Skeletal muscle cell (primary cell): ENCODE measurements at regions not wholly inside any gene's neighbourhood (a gene's known extent, or its start where the extent isn't known, plus 50 kb on each side); places are given as distances from the start of the nearest gene placed in this dataset.
"Not testable (repeated sequence)": the region's sequence is repeated elsewhere in the genome, so short reads cannot be mapped to it uniquely, and the experiment has no call there.

Source experiments
- DNase-seq: peaks from one replicate; pipeline ENCODE4 v3.0.0-alpha.2; 2010; ENCODE audit warnings: low read depth
- H3K4me3 ChIP-seq: 2 replicates; pipeline ENCODE4 v1.5.1; 2011; ENCODE audit warnings: low read depth, mild to moderate bottlenecking, control low read depth, low read length, moderate library complexity

DNA sequence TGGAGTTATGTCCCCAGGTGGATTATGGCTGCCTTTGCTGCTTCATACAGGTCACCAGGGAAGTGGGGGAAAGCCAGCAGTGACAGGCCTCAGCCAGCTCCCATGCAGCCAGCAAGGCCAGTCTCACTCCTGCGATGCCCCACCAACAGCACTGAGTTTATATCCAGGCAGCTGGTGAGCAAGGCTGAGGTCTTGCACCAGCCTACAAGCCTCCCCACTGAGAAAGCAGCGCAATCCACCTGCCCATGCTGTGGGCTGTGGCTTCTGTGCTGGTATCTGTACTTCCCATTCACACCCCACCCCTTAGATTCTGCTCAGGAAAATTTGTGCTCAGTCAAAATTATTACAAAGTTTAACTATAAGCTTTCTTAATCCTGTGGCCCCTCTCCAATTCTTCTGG is 153.5 kb downstream of the HHIP start:
- no peak overlapping the region for H3K4me3 ChIP-seq
- DNase-seq: no peak

DNA sequence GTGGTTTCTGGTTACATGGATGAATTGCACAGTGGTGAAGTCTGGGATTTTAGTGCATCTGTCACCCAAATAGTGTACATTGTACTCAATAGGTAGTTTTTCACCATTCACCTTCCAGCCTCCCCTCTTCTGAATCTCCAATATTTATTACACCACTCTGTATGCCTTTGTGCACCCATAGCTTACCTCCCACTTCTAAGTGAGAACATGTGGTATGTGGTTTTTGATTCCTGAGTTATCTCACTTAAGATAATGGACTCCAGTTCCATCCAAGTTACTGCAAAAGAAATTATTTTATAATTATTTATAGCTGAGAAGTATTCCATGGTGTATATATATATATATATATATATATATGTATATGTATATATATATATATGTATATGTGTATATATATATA is 155.8 kb downstream of the HHIP start:
- DNase-seq: no peak
- no peak overlapping the region for H3K4me3 ChIP-seq

DNA sequence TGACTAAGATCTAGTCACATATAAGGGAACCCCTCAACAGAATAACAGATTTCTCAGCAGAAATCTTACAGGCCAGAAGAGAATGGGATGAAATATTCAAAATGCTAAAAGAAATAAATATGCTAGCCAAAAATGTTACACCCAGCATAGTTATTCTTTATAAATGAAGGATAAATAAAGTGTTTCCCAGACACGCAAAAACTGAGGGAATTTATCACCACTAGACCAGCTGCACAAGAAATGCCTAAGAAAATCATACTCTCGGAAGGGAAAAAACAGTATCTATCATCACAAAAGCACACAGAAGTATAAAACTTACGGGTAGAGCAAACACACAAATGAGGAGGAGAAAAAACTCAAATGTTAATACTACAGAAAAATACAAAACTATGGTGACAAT is 162.1 kb downstream of the HHIP start:
- H3K4me3 ChIP-seq: no peak overlapping the region
- DNase-seq: no peak

- DNase-seq: no peak
- no peak overlapping the region for H3K4me3 ChIP-seq
These were observed 163.2 kb downstream of the HHIP start for GRCh38 chr4:144809056-144809640.

GRCh38 chr4:144816668-144817067 is 170.7 kb downstream of the HHIP start:
- no peak overlapping the region for H3K4me3 ChIP-seq
- no peak for DNase-seq

- no peak for DNase-seq
- no peak overlapping the region for H3K4me3 ChIP-seq
These were observed 171.1 kb downstream of the HHIP start for GRCh38 chr4:144817081-144817480.

- H3K4me3 ChIP-seq: no peak overlapping the region
- no peak for DNase-seq
These were observed 172.2 kb downstream of the HHIP start for GRCh38 chr4:144818136-144818535.

DNA sequence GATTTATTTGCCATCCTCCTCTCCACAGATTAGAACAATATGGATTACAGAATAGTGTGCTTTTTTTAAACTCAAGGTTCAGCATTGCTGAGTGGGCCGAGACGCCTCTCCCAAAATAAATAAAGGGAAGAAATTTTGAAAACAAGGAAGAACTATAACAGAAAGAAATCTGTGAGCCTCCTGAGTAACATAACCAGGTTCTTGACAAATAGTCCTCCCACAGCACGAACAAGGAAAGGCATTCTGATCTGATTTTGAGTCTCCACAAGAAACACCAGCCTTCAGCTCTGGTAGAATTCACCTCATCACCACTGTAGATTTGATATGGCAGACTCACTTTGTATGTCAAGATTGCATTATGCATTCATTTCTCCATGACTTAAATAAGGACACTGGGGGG is 173.6 kb downstream of the HHIP start:
- DNase-seq: no peak
- no peak overlapping the region for H3K4me3 ChIP-seq

- H3K4me3 ChIP-seq: no peak overlapping the region
- peak; percentile 65 for DNase-seq
These were observed 174.2 kb downstream of the HHIP start for GRCh38 chr4:144820011-144820727.

DNA sequence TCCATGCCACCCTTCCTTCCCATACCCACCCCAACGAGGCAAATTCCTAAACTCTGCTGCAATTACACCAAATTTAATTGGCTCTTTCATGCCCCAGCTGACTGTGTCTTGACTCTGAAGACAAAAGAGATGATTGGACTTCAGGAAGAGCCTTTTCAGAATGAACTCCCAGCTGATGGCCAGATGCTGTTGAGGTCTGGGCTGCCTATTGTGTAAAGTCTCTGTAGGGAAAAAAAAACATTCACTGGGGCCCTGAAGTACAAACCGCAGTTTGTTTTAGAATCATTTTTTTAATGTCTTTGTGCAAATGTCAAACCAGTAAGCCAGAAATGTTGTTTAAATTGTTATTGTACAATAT is 174.8 kb downstream of the HHIP start:
- no peak overlapping the region for H3K4me3 ChIP-seq
- peak; percentile 62 for DNase-seq

DNA sequence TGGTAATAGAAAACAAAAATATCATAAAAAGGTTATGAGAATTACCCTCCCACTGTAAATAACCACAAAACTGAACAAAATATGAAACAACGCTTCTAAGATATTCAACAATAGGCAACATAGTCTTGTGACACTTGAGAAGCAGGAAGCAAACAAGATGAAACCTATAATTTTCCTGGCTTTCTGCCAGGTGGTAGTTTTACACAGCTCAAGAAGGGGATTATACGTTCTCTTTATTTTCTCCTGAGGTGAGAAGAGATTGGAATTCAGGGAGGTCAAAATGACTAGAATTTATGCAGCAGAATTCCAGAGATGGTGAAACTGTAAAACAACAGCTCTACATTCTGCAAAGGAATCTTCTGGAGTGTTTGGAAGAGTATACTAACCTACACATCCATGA is 186.0 kb downstream of the HHIP start:
- DNase-seq: no peak
- no peak overlapping the region for H3K4me3 ChIP-seq

- DNase-seq: no peak
- H3K4me3 ChIP-seq: no peak overlapping the region
These were observed 199.5 kb downstream of the HHIP start for GRCh38 chr4:144845411-144845810.

GRCh38 chr4:144851948-144852347 is 206.0 kb downstream of the HHIP start:
- no peak for DNase-seq
- H3K4me3 ChIP-seq: no peak overlapping the region

DNA sequence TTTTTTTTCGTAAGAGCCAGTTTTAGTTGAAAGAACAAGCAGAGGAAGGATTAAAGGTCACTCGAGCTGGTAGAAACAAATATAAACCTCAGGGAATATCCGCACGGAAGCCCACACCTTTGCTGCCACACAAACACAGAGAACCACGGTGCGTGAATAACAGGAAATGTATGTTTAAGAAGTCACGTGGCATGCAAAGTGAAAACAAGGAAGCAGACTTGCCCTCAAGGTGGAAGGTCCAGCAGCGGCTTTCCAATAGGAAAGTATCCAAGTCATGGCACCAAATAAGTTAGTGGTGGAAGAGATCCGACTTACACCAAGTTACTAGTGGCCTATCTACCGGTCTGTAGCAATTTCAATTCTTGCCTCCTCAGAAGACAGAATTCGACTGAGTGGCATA is 215.5 kb downstream of the HHIP start:
- DNase-seq: no peak
- no peak overlapping the region for H3K4me3 ChIP-seq

DNA sequence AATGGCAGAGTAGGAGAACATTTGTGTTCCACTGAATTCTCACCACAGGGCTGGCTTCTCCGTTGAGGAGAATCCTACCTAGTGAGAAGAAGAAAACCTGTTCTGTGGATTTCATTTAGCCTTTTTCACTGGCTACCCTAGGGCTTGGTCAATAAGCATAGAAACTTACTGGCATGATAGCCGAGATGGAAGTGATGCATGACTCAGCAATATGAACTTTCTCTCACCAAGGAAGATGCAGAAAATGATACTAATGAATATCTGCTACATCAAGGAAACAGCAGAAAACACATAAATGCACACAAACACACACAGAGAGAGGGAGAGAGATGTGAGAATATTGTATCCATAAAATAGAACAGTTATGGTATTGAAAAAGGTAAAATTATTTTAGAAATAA is 216.3 kb downstream of the HHIP start:
- no peak overlapping the region for H3K4me3 ChIP-seq
- no peak for DNase-seq

DNA sequence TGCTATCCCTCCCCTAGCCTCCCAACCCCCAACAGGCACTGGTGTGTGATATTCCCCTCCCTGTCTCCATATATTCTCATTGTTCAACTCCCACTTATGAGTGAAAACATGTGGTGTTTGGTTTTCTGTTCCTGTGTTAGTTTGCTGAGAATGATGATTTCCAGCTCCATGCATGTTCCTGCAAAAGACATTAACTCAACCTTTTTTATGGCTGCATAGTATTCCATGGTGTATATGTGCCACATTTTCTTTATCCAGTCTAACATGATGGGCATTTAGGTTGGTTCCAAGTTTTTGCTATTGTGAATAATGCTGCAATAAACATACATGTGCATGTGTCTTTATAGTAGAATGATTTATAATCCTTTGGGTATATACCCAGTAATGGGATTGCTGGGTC is 218.9 kb downstream of the HHIP start:
- DNase-seq: not testable (repeated sequence)

DNA sequence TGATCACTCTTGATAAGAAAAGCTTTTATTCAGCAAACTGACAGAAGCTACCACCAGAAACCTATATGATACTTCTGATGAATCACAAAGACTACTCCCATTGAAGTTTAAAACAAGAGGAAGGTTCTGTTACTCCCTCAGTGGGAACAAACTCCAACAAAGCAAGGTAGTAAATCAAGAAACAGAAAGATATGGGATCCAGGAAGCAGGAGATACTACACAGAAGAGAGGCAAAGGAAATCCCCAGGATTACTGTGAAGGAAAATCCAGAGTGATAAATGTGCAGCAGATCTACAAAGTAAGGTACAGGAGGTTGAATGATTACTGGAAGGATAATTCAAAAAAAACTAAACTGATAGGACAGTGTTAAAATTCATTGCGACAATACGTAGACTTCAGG is 222.4 kb downstream of the HHIP start:
- no peak for DNase-seq
- no peak overlapping the region for H3K4me3 ChIP-seq

More for the DNA sequence above, 218.9 kb downstream of the HHIP start:
- H3K4me3 ChIP-seq: not testable (repeated sequence)

DNA sequence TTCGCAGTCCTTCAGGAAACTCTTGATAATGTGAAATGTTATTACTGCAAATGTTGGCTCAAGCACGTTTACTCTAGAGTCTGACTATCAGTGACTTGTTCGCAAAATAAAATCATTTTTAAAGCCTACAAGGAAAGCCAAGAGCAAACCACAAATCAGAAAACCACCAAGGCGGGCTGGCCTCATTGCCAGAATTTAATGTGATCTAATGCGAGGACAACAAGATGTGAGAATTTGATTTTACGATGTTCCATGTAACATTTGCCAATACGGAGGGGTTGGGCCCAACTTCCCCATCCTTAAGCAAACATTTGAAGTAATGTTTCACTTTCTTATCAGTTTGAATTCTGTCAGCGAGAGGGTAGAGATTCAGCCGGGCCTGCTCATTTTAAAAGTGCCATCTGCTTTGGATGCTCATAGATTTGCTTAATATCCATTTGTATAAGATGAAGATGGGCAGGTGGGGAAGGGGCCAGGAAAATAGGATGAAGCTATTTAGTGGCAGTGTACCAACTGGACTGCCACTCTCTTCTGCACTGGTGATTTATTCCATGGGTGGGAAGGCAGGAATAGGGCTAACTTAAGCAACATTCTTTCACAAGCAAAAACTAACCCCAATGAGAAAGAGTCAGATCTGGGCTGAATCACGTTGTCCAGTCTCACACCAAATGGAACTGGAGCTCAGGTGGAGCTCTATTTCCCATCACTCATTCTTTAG is 225.3 kb downstream of the ANAPC10 start:
- no peak for DNase-seq
- H3K4me3 ChIP-seq: no peak overlapping the region

- no peak overlapping the region for H3K4me3 ChIP-seq
- DNase-seq: no peak
These were observed 224.6 kb downstream of the ANAPC10 start for GRCh38 chr4:144873226-144873990.

DNA sequence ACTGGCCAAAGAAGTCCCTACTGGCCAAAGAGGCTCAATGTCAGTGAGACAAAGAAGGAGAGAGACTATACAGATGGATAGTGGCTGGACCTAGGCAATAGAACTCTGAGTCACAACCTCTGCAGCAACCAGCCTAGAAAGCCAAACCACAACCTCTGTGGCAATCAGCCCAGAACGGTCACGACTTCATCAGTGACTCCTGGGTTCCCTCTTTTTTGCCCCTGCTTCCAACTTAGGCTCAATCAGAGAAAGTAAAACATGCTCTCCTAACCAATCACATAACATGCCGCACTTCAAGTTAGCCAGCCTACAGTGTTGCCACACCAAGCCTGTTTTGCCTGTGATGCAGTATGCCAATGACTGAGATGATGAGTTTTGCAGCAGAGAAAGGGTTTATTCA is 203.4 kb downstream of the ANAPC10 start:
- H3K4me3 ChIP-seq: no peak overlapping the region
- DNase-seq: peak; percentile 79
